GM23338 (cell line): ENCODE measurements at regions not wholly inside any gene's neighbourhood (a gene's known extent, or its start where the extent isn't known, plus 50 kb on each side); places are given as distances from the start of the nearest gene placed in this dataset.

Experiments used
- ATAC-seq: fragments of 200-7000 bp; cut with Tn5 transposase; 3 replicates; pipeline ENCODE4 v1.9.1; 2020
- DNase-seq: peaks from one replicate; pipeline ENCODE4 v3.0.0-alpha.2; 2015; ENCODE audit warnings: low spot score
- H2AFZ ChIP-seq: fragments of 200-600 bp; sonication (generic); 2 replicates; pipeline ENCODE4 v1.8.0; 2016; ENCODE audit warnings: antibody characterized with exemption, mild to moderate bottlenecking, moderate library complexity
- H3F3A ChIP-seq: fragments of 200-600 bp; sonication (generic); replicated peaks from 2 replicates; pipeline ENCODE4 v1.8.0; 2017; ENCODE audit warnings: antibody characterized with exemption, mixed run types, low read depth
- H3K27ac ChIP-seq: fragments of 200-600 bp; sonication (generic); 2 replicates; pipeline ENCODE4 v1.6.1; 2016; ENCODE audit warnings: low read depth
- H3K27me3 ChIP-seq: fragments of 200-600 bp; sonication (generic); 2 replicates; pipeline ENCODE4 v1.8.0; 2016; ENCODE audit warnings: mild to moderate bottlenecking, mixed run types, moderate library complexity; ENCODE audit not compliant: insufficient read depth
- H3K36me3 ChIP-seq: fragments of 200-600 bp; sonication (generic); 2 replicates; pipeline ENCODE4 v1.8.0; 2016; ENCODE audit warnings: mild to moderate bottlenecking; ENCODE audit not compliant: insufficient read depth
- H3K4me1 ChIP-seq: fragments of 200-600 bp; sonication (generic); 2 replicates; pipeline ENCODE4 v1.8.0; 2016; ENCODE audit warnings: mild to moderate bottlenecking, moderate library complexity; ENCODE audit not compliant: insufficient read depth
- H3K4me2 ChIP-seq: fragments of 200-600 bp; sonication (generic); 2 replicates; pipeline ENCODE4 v1.7.1; 2017; ENCODE audit warnings: mixed run types
- H3K4me3 ChIP-seq: fragments of 200-600 bp; sonication (generic); 2 replicates; pipeline ENCODE4 v1.6.1; 2016; ENCODE audit warnings: mixed run types
- H3K79me2 ChIP-seq: fragments of 200-600 bp; sonication (generic); replicated peaks from 2 replicates; pipeline ENCODE4 v1.8.0; 2017; ENCODE audit warnings: mild to moderate bottlenecking; ENCODE audit not compliant: insufficient read depth
- H3K9me2 ChIP-seq: fragments of 200-600 bp; sonication (generic); 2 replicates; pipeline ENCODE4 v1.8.0; 2017; ENCODE audit not compliant: insufficient read depth
- H4K20me1 ChIP-seq: fragments of 200-600 bp; sonication (generic); replicated peaks from 2 replicates; pipeline ENCODE4 v1.8.0; 2017; ENCODE audit warnings: mild to moderate bottlenecking; ENCODE audit not compliant: insufficient read depth
- H3K27ac Mint-ChIP-seq: 2 replicates; pipeline ENCODE4 v1.8.0; 2020; ENCODE audit warnings: inconsistent platforms, mild to moderate bottlenecking, moderate library complexity, mixed read lengths
- H3K27me3 Mint-ChIP-seq: 3 replicates; pipeline ENCODE4 v1.8.0; 2022; ENCODE audit warnings: low read depth, mild to moderate bottlenecking, moderate library complexity, mixed read lengths, inconsistent platforms; ENCODE audit not compliant: insufficient read depth, poor library complexity
- H3K36me3 Mint-ChIP-seq: 3 replicates; pipeline ENCODE4 v1.8.0; 2021; ENCODE audit warnings: low read depth, mild to moderate bottlenecking, inconsistent platforms, moderate library complexity, mixed read lengths
- H3K4me1 Mint-ChIP-seq: 3 replicates; pipeline ENCODE4 v1.8.0; 2020; ENCODE audit warnings: mild to moderate bottlenecking, inconsistent platforms, mixed read lengths
- H3K4me3 Mint-ChIP-seq: 3 replicates; pipeline ENCODE4 v1.8.0; 2021; ENCODE audit warnings: moderate library complexity, mild to moderate bottlenecking, inconsistent platforms, mixed read lengths
- H3K9me3 Mint-ChIP-seq: 3 replicates; pipeline ENCODE4 v1.8.0; 2020; ENCODE audit warnings: moderate library complexity, mild to moderate bottlenecking, inconsistent platforms, mixed read lengths
- CREB1 ChIP-seq: fragments of 250-450 bp; sonication (Bioruptor Pico); IDR thresholded peaks from 2 replicates; pipeline ENCODE4 v1.5.0; 2020; ENCODE audit warnings: low read depth, mild to moderate bottlenecking, moderate library complexity
- CTCF ChIP-seq, 2 experiments: fragments of 200-600 bp in 1 of 2; sonication (generic) in 1 of 2; conservative IDR thresholded peaks; 2 replicates each; pipeline versions ENCODE4 v1.5.1 to v1.6.1; 2016 to 2017; ENCODE audit warnings: antibody characterized with exemption in 2 of 2, low read depth in 2 of 2, mild to moderate bottlenecking in 2 of 2, moderate library complexity in 1 of 2
- ETS1 ChIP-seq: IDR thresholded peaks from 2 replicates; pipeline ENCODE4 v1.6.1; 2016; ENCODE audit warnings: antibody characterized with exemption
- EZH2 ChIP-seq: fragments of 200-600 bp; sonication (generic); IDR thresholded peaks from one replicate; pipeline ENCODE4 v1.8.0; 2017; ENCODE audit warnings: antibody characterized with exemption, mild to moderate bottlenecking, low read depth; ENCODE audit not compliant: unreplicated experiment
- EZH2phosphoT487 ChIP-seq: fragments of 200-600 bp; sonication (generic); IDR thresholded peaks from one replicate; pipeline ENCODE4 v1.8.1; 2018; ENCODE audit warnings: antibody characterized with exemption; ENCODE audit not compliant: unreplicated experiment
- JUNB ChIP-seq: IDR thresholded peaks from one replicate; pipeline ENCODE4 v1.6.1; 2016; ENCODE audit warnings: antibody characterized with exemption; ENCODE audit not compliant: unreplicated experiment
- NANOG ChIP-seq: IDR thresholded peaks from 2 replicates; pipeline ENCODE4 v1.6.1; 2016; ENCODE audit warnings: antibody characterized with exemption, borderline replicate concordance
- POLR2AphosphoS5 ChIP-seq: IDR thresholded peaks from 2 replicates; pipeline ENCODE4 v1.6.1; 2016; ENCODE audit warnings: antibody characterized with exemption, low read depth
- STAT1 ChIP-seq: IDR thresholded peaks from one replicate; pipeline ENCODE4 v1.6.1; 2016; ENCODE audit warnings: antibody characterized with exemption; ENCODE audit not compliant: unreplicated experiment
- ZNF114 ChIP-seq: fragments of 250-450 bp; sonication (Bioruptor Pico); IDR thresholded peaks from 2 replicates; pipeline ENCODE4 v1.5.0; 2020; ENCODE audit warnings: mild to moderate bottlenecking, moderate library complexity
- ZNF331 ChIP-seq: fragments of 250-450 bp; sonication (Bioruptor Pico); IDR thresholded peaks from 2 replicates; pipeline ENCODE4 v1.5.0; 2020; ENCODE audit warnings: low read depth, mild to moderate bottlenecking, moderate library complexity

- no peak for TF ChIP-seq CTCF (conservative IDR thresholded peaks at IDR 0.05; ENCODE audit: low read depth in 2 of 2)
Observed at GRCh38 chr18:78734614-78734945, 245.0 kb upstream of the SALL3 start (continued).

- DNase-seq (no peak), ATAC-seq (no peak)
- Mint-ChIP-seq H3K4me3 (no peak overlapping the region), H3K27me3 (peaks cover 9% of the 10 kb centered on the region), H3K4me1 (no peaks in the 10 kb centered on the region; the same call in 2 of the 3 replicates), H3K9me3 (peaks cover 94% of the 10 kb centered on the region), H3K27ac (no peak overlapping the region), H3K36me3 (peaks cover 28% of the 10 kb centered on the region; the same call in 2 of the 3 replicates)
- Histone ChIP-seq H3K27ac (no peak overlapping the region), H4K20me1 (no peaks in the 10 kb centered on the region), H3K4me3 (no peak overlapping the region), H3K36me3 (no peaks in the 10 kb centered on the region), H3K27me3 (no peaks in the 10 kb centered on the region), H3K9me2 (no peaks in the 10 kb centered on the region), H2AFZ (no peak overlapping the region), H3K4me2 (no peak overlapping the region), H3F3A (no peaks in the 10 kb centered on the region), H3K79me2 (no peaks in the 10 kb centered on the region), H3K4me1 (no peaks in the 10 kb centered on the region)
- TF ChIP-seq CREB1 (CRISPR knock-in tag), result no peak
- TF ChIP-seq EZH2phosphoT487, result no peak
- TF ChIP-seq STAT1, result no peak
- TF ChIP-seq POLR2AphosphoS5, result no peak
- TF ChIP-seq ZNF114 (CRISPR knock-in tag), result no peak
- TF ChIP-seq NANOG, result no peak
- no peak for TF ChIP-seq EZH2
- TF ChIP-seq JUNB, result no peak
- no peak for TF ChIP-seq ZNF331 (CRISPR knock-in tag)
- no peak for TF ChIP-seq ETS1
Observed at GRCh38 chr18:78735131-78736014, 244.2 kb upstream of the SALL3 start.
